Esophagus muscularis mucosa (tissue), 4 donors: ENCODE measurements at regions not wholly inside any gene's neighbourhood (a gene's known extent, or its start where the extent isn't known, plus 50 kb on each side); places are given as distances from the start of the nearest gene placed in this dataset.

Experiments
- EP300 ChIP-seq: sonication (generic); formaldehyde crosslinking; IDR thresholded peaks from one replicate; pipeline ENCODE4 v1.6.1; 2017; ENCODE audit warnings: antibody characterized with exemption
- POLR2A ChIP-seq: fragments of 450-650 bp; IDR thresholded peaks from one replicate; pipeline ENCODE4 v1.6.1; 2017; ENCODE audit warnings: antibody characterized with exemption, moderate library complexity, mild to moderate bottlenecking, low read depth
- POLR2AphosphoS5 ChIP-seq, 2 donors: sonication (generic); formaldehyde crosslinking; IDR thresholded peaks; one replicate each; pipeline ENCODE4 v1.6.1; 2017; ENCODE audit warnings: antibody characterized with exemption in 2 of 2
- TF ChIP-seq, protein P1 (sequence below), 3 experiments: fragments of 200-600 bp in 2 of 3; fragments of 450-650 bp in 1 of 3; sonication (generic) in 2 of 3; IDR thresholded peaks; one replicate each; pipeline ENCODE4 v1.5.1; 2017 to 2019; ENCODE audit warnings: antibody characterized with exemption in 3 of 3, mild to moderate bottlenecking in 2 of 3, moderate library complexity in 1 of 3

DNA sequence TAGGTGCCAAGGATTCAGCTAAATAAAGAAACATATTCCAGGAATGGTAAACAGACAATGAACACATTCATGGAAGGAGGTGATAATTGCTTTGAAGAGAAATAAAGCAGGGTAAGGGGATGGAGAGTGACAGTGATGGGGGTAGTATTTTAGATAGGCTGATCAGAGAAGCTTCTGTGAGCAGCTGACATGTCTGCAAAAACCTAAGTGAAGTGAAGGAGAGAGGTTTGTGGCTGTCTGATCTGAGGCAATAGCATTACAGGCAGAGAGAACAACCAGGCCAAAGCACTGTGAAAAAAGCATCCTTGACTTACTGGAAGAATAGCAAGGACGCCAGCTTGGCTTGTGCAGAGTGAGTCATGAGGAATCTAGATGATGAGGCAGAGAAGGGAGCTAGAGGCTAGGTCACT is 271.9 kb upstream of the GATB start:
- TF ChIP-seq, protein P1, sequence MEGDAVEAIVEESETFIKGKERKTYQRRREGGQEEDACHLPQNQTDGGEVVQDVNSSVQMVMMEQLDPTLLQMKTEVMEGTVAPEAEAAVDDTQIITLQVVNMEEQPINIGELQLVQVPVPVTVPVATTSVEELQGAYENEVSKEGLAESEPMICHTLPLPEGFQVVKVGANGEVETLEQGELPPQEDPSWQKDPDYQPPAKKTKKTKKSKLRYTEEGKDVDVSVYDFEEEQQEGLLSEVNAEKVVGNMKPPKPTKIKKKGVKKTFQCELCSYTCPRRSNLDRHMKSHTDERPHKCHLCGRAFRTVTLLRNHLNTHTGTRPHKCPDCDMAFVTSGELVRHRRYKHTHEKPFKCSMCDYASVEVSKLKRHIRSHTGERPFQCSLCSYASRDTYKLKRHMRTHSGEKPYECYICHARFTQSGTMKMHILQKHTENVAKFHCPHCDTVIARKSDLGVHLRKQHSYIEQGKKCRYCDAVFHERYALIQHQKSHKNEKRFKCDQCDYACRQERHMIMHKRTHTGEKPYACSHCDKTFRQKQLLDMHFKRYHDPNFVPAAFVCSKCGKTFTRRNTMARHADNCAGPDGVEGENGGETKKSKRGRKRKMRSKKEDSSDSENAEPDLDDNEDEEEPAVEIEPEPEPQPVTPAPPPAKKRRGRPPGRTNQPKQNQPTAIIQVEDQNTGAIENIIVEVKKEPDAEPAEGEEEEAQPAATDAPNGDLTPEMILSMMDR (IDR thresholded peaks at IDR 0.05), result no peak
- TF ChIP-seq POLR2A (no peak), EP300 (peak; percentile 60), POLR2AphosphoS5 (IDR thresholded peaks at IDR 0.05) (peak; percentile 74 to 77)
